Kidney capillary endothelial cell (primary cell): ENCODE measurements at regions not wholly inside any gene's neighbourhood (a gene's known extent, or its start where the extent isn't known, plus 50 kb on each side); places are given as distances from the start of the nearest gene placed in this dataset.
"Not testable (repeated sequence)": the region's sequence is repeated elsewhere in the genome, so short reads cannot be mapped to it uniquely, and the experiment has no call there.

Experiments
- DNase-seq: peaks from one replicate; pipeline ENCODE4 v3.0.0-alpha.2; 2018; ENCODE audit warnings: low spot score

DNA sequence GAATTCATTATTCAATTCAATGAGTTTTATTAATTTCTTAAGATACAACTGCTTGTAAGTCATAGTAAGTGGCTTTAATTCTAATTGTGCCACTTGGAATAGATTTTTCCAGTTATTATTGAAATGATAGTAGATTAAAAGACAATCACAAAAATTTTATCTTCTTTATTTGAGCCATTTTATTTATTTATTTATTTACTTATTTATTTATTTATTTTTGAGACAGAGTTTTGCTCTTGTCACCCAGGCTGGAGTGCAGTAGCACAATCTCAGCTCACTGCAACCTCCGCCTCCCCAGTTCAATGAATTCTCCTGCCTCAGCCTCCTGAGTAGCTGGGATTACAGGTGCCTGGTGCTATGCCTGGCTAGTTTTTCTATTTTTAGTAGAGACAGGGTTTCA is 235.7 kb upstream of the DSEL start:
- not testable (repeated sequence) for DNase-seq

DNA sequence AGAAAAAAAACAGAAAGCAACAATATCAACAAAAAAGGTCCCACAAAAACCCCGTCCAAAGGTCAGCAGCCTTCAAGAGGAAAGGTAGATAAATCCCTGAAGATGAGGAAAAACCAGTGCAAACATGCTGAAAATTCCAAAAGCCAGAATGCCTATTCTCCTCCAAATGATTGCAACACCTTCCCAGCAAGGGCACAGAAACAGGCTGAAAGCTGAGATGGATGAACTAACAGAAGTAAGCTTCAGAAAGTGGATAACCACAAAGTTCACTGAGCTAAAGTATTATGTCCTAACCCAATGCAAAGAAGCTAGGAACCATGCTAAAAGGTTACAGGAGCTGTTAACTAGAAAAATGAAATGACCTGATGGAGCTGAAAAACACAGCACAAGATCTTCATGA is 226.4 kb upstream of the DSEL start:
- DNase-seq, result no peak

DNA sequence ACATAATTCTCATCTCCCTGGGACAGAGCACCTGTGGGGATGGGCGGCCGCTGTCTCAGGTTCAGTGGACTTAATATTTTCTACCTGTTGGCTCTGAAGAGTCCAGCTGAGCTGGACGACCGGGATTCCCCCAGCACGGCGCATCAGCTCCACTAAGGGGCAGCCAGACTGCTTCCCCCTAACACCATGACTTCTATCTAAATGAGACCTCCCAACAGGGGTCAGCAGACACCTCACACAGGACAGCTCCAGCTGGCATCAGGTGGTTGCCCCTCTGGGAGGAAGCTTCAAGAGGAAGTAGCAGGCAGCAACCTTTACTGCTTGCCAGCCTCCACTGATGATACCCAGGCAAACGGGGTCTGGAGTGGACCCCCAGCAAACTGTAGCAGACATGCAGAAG is 226.0 kb upstream of the DSEL start:
- DNase-seq, result no peak

DNA sequence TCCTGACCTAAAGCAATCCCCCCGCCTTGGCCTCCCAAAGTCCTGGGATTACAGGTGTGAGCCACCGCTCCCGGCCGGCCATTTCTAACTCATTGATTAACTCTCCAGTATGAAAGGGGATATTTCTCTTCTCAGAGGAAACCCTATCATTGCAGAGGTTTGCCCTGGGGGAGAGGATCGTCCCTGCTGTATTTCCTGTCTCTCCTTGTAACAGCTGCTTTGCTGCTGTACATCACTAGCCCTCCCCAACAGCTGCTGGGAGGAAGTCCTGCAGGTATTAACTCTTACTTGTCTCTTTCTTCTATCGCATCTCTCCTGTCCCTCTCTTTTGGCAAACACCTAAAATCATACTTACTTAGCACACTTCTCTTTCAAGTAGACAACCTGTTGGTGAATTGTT is 219.0 kb upstream of the DSEL start:
- DNase-seq, result no peak

DNA sequence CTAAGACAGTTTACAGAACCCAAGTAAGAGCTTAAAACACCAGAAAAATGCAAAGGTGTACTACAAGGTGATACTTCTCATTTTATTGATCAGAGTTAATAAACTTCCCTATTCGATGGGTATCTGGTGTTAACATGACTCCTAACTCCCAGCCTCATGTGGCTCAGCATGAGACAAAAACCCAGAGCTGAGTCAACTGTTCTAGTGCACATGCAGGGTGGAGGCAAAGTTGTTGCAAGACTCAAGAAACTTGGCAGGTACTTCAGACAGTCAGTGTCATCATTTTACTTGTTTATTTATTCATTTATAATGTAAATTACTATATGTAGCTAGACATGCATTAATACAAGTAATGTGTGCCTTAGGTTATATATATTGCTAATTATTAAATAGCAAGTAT is 216.6 kb upstream of the DSEL start:
- DNase-seq, result no peak

GRCh38 chr18:67731851-67732250 is 215.3 kb upstream of the DSEL start:
- peak; percentile 35 for DNase-seq

- DNase-seq, result peak; percentile 48
These were observed 214.4 kb upstream of the DSEL start for GRCh38 chr18:67730886-67731285.

- DNase-seq, result no peak
These were observed 211.8 kb upstream of the DSEL start for GRCh38 chr18:67728364-67728763.

DNA sequence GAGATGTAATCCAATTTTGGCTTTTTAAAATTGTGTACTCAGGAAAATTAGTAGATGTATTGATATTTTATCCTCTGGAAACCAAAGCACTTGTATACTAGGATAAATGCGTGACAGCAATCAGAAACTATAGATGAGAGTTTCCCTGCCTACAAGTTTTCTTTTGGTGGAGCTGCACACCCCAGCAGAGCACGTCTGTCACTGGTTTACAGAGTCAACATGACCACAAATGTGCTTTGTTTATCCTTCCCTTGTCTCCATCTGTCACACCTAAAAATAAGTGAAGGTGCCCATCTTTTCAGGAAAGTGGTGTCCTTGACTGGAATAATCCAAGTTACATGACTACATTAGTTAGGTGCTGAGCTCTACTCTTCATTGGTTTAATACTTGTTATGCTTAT is 210.4 kb upstream of the DSEL start:
- DNase-seq, result no peak

DNA sequence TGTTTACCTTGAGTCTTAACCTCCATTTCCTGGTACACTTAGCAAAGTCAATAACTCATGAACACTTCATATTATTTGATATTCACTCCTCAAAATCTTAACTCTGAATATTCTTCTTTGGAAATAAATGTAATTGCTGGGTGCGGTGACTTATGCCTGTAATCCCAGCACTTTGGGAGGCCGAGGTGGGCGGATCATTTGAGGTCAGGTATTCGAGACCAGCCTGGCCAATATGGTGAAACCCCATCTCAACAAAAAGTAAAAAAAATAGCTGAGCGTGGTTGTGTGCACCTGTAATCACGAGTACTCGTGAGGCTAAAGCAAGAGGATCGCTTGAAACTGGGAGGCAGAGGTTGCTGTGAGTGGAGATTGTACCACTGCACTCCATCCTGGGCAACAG is 201.3 kb upstream of the DSEL start:
- no peak for DNase-seq

DNA sequence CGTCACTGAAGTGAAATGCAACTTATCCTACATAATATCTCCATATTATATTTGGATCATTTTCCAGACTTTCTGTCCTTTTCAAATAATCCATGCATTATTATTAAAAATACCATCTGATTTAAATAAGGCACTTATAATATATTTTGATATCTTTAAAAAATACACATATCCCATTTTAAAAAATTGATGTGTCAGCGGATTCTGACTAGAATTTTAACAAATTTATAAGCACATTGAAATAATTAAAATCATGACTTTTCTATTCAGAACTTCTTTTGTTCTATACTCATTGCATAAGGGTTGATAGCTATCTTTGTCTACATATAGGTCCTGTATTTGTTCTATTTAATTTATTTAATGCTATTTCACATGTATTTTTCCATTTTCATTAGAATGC is 199.0 kb upstream of the DSEL start:
- DNase-seq, result no peak

- no peak for DNase-seq
These were observed 194.1 kb upstream of the DSEL start for GRCh38 chr18:67710639-67711038.

GRCh38 chr18:67705748-67706147 is 189.2 kb upstream of the DSEL start:
- DNase-seq, result no peak

GRCh38 chr18:67695684-67696083 is 179.2 kb upstream of the DSEL start:
- no peak for DNase-seq

- no peak for DNase-seq
These were observed 178.3 kb upstream of the DSEL start for GRCh38 chr18:67694787-67695186.

DNA sequence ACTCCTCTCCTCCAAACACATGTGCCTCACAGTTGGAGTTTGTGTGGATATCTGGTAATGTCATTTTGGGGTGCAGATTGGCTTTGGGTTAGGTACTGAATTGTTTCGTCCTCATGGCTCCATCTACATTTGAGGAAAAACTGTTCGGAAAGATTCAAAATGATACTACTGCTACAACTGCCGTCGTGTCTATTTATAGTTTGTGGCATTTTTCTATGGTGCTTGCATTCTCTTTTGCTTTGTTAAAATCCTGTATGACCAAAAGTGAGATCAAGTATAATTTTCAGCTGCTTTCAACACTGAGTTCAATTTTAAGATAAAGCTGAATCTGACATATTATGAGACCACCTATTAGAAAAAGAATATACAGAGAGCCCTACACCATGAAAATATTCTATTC is 176.3 kb upstream of the DSEL start:
- DNase-seq, result no peak

GRCh38 chr18:67682516-67682915 is 166.0 kb upstream of the DSEL start:
- DNase-seq, result no peak

DNA sequence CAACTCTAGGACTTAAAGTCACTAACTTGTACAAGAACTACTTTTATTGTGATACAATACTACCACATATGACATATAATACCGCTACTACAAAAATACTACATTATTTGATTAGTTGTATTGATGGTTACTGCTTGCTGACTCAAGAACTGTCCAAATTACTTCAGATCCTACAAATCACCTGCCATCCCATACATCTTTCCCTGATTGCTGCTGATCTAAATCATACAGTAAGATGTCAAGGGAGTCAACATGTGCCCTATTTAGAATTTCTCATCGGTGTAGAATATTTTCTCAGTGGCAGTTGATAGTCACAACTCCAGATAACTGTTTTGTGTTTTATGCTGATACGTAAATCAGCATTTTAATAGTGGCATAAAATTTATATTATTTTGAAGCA is 161.0 kb upstream of the DSEL start:
- DNase-seq, result no peak

GRCh38 chr18:67672716-67673115 is 156.2 kb upstream of the DSEL start:
- no peak for DNase-seq

- no peak for DNase-seq
These were observed 155.6 kb upstream of the DSEL start for GRCh38 chr18:67672155-67672554.

- DNase-seq, result no peak
These were observed 153.6 kb upstream of the DSEL start for GRCh38 chr18:67670024-67670543.

DNA sequence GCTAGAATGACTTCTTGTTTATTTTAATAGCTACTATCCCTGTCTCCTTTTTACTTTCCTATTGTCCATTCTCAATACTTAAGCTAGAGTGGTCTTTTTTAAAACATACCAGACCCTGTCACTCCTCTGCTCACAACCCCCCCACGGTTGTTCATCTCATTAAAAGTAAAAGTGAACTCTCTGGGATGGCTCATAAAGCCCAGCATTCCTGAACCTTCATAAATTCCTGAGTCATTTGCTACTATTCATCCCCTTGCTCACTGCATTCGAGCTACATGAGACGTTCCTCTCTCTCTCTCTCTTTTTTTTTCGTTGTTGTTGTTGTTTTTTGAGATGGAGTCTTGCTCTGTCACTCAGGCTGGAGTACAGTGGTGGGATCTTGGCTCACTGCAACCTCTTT is 148.7 kb upstream of the DSEL start:
- DNase-seq, result no peak

DNA sequence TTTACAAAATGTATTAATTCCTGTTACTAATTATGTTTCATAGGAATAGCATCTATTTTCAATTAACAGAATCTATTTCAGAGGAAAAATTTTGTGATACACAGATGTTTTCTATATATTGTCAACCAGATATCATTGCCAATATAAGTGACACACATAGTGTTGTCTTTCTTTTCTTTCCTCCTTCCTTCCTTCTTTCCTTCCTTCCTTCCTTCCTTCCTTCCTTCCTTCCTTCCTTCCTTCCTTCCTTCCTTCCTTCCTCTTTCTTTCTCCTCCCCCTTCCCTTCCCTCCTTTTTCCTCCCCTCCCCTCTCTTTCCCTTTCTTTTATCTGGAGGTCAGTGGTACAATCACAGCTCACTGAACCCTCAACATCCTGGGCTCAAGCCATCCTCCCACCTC is 146.5 kb upstream of the DSEL start:
- no peak for DNase-seq

DNA sequence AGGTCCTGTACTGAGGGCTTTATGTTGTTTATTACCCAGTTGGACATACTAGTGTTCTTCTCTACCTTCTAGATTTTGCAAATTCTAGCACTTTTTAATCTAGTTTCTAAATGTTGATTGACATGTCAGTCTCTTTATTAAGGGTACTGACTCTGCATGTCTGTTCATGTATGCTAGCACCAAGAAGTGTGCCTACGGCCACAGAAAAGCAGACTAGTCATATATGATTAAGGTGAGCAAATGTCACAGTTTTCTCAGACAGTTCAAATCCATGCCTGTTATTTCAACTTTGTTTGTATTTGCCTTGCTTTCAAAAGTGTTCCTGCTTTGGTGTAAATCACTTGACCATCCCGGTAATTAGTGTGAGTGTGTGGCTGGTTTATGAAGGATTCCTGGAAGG is 145.0 kb upstream of the DSEL start:
- DNase-seq, result no peak

GRCh38 chr18:67654101-67654500 is 137.6 kb upstream of the DSEL start:
- no peak for DNase-seq
